Right forelimb (tissue), 1 donor: ENCODE measurements at regions not wholly inside any gene's neighbourhood (a gene's known extent, or its start where the extent isn't known, plus 50 kb on each side); places are given as distances from the start of the nearest gene placed in this dataset.
"Not testable (repeated sequence)": the region's sequence is repeated elsewhere in the genome, so short reads cannot be mapped to it uniquely, and the experiment has no call there.

Source experiments
- DNase-seq: peaks from one replicate; pipeline ENCODE4 v3.0.0-alpha.2; 2018

DNA sequence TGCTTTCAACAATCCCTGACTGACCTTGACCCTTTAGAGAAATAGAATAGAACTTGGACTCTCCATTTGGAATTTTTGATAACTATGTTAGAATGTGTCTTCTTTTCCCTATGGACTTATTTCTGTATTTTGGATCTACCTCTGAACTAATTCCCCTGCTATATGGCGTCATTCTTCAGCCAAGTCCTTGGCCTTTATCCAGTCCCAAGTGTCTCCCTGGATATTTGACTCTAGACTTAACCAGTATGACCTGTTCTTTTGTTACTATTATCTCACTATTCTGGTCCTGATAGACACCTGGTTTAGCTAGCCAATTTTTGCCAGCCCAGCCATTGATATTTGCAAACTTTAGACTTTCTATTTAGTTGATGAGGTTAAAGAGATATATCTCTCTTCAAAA, 186.8 kb downstream of the KCNS3 start:
- DNase-seq: no peak

DNA sequence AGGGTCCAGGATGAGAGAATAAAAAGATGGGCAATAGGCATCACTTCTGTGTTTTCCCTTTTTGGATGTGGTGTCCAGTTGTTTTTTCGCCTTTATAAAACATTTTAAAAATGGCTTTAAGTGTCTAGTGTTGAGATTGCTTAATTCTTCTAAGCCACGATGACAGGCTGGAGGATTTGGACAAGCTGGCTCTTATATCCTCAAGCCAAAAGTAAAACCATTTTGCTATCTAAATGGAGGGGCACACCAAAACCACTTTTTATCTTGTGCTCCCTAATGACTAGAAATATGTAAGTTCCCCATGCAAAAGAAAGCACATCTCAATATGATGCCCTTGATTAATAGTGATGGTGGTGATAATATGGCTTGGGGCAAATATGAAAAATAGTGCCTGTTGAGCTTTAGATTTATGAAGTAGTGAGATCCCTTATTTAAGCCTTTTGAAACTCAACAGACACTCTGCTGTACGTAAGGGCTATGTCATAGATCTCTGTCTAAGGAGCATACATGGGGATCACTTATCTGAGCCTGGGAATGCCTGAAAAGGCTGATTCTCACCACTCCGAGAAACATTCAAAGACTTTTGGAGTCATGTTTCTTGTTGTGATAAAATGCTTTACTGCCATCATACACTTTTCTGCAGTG, 185.5 kb downstream of the KCNS3 start:
- no peak for DNase-seq

DNA sequence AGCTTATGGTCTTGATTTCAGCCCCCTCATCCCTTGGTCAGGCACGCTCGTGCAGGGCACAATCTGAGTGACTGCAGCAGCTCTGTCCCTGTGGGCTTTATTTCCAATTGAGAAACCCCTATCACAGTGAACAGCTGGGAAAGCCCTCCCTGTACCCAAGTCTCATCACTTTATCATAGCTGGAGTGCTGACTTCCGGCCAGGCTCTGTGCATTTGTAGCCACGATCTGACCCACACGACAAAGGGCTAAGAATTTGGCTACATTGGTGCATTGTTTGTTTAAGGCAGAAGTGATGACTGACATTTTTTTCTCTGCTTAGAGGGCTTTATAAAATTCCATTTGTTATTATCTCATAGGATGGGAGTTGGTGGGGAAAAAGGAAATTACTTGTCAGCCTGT, 184.4 kb downstream of the KCNS3 start:
- no peak for DNase-seq

DNA sequence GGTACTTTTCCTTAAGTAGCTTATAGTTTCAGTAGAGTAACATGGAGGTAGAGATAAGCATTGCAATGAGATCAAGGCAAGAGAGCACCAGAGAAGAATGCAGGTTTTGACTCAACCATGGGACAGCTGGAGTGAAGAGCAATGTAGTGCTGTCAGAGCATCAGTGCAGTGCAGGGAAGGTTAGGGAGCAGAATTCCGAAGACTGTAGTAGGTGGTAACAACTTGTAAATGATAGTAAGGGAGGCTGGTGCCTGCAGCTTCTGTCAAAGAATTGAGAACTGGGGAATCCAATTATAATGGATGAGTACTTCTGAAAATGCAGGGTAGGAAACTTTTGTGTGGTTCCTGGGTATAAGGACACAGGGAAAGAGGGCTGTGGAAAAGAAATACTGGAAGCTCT, 183.2 kb downstream of the KCNS3 start:
- DNase-seq: no peak

DNA sequence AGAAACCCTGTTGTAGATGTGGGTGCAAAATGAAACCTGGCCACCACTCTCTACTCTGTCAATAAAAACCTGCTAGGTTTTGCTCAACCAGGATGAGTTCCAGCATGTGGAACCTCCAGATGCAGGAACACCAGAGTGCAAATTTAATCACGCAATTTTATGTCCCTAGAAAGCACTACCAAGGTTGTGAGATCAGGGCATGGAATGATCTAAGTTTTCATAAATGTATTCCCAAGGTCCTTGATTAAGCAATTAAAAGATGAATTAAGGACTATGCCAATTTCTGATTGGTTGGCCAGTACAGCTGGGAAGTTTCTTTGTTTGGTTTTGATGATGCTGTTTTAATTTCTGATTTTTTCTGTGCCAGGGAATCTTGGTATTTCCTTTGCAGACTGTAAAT, 179.2 kb downstream of the KCNS3 start:
- no peak for DNase-seq

DNA sequence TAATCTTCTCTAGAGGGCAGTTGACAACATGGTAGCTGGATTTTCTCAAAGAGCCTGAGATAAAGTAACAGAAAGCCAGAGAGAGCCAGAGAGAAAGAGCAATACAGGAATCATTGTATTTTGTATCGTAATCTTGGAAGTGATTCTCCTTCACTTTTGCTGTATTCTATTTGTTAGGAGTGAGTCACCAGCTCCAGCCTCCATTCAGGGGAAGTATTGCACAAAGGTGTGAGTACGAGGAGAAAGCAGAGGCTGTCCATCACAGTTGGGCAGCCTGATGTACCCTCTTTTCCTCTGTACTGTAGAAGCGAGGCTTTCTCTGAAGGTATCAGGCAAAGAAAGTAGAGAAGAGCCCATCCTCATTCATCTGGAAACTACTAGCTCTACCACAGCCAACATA, 176.8 kb downstream of the KCNS3 start:
- no peak for DNase-seq

DNA sequence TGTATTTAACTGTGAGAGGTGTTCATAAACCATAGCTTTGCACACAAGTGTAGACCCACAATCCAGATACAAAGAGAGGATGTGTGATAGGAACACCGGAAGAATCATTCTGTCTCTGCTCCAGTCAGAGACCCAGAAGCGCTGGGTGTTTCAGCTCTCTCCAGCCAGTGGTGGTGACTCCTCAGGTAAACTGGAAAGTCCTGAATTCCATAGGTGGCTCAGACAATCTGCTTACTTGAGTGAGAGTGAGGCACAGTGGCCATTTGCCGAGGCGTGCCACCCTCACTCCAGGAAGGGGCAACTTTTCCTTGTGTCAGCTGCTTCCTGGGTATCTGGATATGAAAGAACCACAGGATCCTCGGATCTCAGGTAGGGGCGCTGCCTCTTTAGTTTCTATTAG, 171.5 kb downstream of the KCNS3 start:
- no peak for DNase-seq

DNA sequence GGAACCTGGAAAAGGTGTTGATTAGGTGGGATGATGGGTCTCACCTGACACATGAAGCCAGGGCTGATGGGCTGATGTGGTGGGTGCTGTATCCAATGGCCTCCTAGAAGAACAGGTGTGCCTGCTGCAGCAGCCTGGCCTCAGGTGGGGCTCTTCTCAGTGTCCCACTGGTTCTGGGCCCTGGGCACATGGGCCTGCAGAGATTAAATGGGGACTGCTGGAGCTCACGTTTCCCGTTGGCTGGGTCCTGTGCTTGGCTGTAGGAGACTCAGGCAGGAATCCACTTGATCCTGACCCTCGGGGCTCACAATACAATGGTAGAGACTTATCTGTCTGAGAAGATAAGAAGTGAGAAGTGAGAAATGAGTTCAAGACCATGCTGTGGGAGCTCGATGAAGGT, 170.9 kb downstream of the KCNS3 start:
- no peak for DNase-seq

DNA sequence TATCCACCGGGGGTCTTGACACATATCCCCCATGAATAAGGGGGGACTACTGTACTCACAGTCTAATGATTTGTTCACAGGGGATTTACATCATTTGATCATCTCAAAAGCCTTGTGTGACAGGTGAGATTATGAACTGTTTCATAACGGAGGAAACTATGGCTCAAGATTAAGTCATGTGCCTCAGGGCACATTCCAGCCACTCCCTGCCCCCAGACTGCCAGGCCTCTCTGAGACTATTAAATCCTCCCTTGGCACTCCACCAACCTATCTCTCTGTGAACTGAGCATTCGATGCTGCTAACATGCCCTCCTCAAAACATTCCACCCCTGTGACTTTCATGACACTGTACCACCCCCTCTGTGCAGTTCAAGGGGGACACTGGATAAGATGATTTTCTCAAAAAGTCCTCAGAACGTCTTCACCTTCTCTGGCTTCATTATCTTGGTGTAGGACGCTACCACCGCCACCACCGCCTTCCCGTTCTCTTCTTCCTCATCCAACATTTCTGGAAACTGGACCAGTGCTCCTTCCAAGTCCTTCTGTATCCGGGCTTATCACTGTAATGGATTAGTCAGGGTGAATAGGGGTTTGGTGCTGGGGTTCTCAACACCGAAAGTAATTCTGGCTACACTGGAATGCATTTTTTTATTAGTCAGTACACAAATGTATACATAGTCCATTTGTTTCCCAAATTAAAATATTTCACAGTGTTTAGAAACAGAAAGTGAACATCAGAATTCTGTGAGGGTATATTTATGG, 169.6 kb downstream of the KCNS3 start:
- no peak for DNase-seq

DNA sequence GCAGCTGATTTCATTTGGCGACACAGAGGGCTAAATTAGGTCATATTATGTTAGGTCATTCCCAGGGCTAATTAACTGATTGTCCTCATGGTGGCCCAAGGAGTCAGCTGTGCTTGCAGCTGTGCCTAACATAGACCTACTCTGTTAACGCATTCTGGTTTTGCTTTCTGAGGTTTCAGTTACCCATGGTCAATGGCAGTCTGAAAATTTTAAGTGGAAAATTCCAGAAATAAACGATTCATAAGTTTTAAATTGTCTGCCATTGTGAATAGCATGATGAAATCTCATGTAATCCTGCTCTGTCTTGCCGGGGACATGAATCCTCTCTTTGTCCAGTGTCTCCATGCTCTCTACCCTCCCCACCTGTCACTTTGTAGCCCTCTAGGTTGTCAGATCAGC, 168.7 kb downstream of the KCNS3 start:
- no peak for DNase-seq

DNA sequence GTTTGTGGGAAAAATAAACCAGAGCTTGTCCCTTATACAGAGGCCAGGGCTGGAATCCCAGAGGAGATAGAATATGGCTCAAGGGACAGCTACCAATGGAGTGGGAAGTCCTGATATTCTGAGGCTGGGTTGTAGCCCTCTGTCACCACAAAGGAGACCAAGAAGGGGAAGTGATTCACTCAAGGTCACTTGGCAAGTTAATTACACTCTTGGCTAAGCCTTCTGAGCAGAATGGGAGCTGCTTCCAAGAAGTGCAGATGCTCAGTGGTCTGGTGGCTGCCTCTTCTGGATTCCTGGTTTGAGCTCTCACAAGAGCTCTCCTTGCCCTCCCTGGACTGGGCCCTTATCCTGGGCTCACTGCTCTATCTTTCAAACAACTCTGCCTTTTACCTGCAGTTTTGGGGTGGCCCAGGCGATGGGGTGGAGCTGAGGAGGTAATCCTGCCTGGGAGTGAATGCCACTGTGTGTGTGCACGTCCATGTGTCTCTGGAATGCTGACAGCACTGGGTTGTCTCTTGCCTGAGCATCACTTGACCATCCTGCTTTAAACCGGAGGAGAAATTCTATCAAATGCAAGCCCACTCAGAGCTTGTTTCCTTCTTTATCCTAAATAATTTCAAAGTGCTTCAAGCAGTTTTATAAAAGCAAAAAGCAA, 168.2 kb downstream of the KCNS3 start:
- no peak for DNase-seq

DNA sequence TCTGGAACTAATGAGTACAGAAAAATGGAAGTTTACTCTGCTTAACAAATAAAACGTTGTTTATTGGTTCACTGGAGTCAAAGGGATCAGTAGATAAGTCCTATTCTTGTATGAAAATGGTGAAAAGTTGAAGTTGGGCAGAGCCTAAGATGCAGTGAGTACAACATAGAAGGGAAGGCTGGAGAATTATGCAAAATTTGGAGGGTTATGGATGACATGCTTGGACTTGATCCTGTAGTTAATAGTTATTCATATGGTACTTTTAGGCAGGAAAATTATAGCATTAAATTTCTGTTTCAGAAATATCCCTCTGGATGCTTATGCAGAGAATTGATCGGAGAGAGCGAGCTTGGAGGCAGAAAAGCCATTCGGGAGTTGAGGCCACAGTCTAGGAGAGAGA, 167.6 kb downstream of the KCNS3 start:
- no peak for DNase-seq

DNA sequence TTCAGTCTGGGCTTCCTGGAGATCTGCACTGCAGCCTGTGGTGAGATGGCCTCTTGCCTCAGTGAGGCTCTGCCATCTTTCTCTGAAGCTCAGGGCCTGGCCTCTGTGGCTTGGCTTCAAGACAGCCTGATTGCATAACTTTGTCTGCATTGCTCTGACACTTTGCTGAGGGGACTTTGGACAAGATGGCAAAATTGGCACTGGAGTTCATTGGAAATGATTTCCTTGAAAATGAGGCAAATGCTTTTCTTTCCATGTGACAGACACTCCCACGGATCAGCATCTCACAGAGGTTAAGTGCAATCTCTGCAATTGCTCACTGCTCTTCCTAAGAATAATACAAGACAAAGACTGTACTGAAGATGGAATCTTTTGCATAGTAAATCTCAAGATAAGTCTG, 166.8 kb downstream of the KCNS3 start:
- no peak for DNase-seq

DNA sequence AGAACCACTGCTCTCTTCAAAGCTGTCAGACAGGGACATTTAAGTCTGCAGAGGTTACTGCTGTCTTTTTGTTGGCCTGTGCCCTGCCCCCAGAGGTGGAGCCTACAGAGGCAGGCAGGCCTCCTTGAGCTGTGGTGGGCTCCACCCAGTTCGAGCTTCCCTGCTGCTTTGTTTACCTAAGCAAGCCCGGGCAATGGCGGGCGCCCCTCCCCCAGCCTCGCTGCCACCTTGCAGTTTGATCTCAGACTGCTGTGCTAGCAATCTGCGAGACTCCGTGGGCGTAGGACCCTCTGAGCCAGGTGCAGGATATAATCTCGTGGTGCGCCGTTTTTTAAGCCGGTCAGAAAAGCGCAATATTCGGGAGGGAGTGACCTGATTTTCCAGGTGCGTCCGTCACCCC, 138.9 kb downstream of the KCNS3 start:
- DNase-seq: not testable (repeated sequence)

DNA sequence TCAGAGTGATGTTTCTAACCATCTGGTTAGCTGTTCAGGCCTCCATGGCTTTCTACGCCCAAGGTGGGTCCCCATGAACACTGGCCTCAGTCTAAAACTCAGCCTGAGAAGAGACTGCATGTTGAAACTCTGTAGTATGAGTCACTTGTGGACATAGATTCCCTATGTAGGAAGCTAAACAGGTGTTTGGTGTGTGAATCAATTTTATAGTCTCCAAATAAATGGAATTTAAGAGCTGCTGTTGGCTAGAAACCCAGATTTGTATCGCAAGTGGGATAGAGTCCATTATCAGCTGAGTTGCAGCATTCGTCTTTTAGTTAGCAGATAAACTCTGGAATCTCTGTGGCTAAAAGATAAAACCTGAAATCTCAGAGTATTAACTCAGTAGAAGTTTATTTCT, 131.4 kb downstream of the KCNS3 start:
- no peak for DNase-seq

DNA sequence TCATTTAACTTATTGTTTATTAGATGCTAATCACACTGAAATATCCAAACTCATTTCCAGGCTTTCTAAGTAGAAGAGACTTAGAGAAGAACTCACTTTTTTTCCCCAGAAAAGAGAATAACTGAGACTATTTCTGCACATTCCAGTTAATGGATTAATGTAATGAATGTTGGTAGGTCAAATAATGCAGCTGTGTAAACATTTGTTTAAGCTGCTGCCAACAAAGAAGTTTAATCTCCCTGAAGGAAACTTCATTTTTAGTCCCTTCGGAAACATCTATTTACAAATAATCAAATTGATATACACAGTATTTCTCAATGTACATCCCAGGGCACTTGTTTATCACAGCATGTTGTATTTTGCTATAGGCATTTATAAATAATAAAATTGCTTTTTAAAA, 126.9 kb downstream of the KCNS3 start:
- no peak for DNase-seq

DNA sequence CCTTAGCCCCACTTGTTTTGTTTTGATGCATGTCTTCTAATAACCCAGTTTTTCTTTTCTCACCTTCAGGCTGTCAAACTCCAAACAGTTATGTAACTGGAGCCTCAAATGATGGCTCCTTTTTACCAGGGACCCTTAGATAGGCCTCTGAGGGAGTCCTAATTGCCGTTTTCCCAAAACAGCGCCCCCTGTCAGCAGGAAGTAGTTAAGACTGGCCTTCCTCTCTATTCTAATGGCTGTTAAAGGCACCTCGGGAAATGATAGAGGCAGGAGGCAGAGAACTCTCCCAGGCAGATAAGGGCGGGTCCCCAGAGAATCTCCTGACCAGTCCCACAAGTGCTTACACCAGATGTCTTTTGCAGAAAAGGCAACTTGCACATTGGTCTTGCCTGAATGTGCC, 123.2 kb downstream of the KCNS3 start:
- no peak for DNase-seq

DNA sequence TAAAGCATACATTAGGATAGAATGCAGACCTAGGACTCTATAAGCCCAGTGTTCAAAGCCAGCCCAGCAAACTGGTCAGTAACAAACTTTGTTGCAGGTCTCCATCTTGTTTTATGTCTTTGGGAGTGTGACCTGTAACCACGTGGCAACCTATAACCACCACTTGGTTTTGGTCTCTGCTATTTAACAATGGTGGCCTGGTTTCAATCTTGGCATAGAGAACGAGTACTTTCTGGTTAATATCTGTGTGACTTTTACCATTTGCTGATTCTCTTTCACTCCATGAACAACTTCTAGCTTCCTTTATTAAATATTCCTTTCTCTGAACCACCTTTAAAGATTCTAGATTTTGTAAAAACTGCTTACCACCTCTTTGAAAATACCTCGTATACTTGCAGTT, 118.5 kb downstream of the KCNS3 start:
- no peak for DNase-seq

DNA sequence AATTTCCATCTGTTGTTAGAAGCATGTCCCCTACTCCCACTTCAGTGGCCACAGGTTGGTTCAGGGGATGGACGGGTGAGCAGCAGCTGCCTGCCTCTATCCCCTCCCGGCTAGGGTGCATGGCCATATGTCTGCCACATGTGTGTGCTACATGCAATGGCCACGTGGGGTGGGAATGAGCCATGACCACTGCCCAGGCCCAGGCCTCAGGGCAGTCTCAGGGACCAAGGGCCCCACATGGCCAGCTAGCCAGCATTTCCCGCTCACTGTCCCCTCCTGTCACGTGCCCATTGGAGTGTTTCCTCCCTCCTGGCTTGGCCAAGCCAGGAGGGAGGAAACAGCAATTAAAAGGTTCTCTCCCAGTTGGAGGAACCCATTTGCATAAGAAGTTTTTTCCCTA, 117.1 kb downstream of the KCNS3 start:
- no peak for DNase-seq
